ENCODE measurements at regions not wholly inside any gene's neighbourhood (a gene's known extent, or its start where the extent isn't known, plus 50 kb on each side); places are given as distances from the start of the nearest gene placed in this dataset.
A peak's percentile ranks its signal among the peaks of the same experiment; 100 is the strongest.

- DNase-seq (no peak), ATAC-seq (peak in 1 of 2 donors; percentile 33)
- Histone ChIP-seq H3K36me3 (no peaks in the 10 kb centered on the region), H3K9me3 (no peaks in the 10 kb centered on the region), H3K27me3 (ENCODE audit: low read depth) (no peaks in the 10 kb centered on the region), H3K4me1 (peaks cover 12% of the 10 kb centered on the region), H3K27ac (peak overlapping the region; percentile 9), H3K4me3 (no peak overlapping the region)
- TF ChIP-seq CTCF (IDR thresholded peaks at IDR 0.05), result no peak
- intact Hi-C loops (cut with DNase I), result no loop called here
These were observed 113.2 kb upstream of the ANKRD1 start for GRCh38 chr10:91034042-91034441.

- no peaks in the 10 kb centered on the region for H3K9me3 ChIP-seq
- ATAC-seq (peak; percentile 31 to 48), DNase-seq (peak; percentile 60)
- intact Hi-C loops (cut with DNase I), result no loop called here
- H3K36me3 ChIP-seq, result no peaks in the 10 kb centered on the region
- H3K4me3 ChIP-seq, result no peak overlapping the region
- no peak for TF ChIP-seq CTCF (IDR thresholded peaks at IDR 0.05)
- H3K4me1 ChIP-seq, result peaks cover 12% of the 10 kb centered on the region
- H3K27ac ChIP-seq, result peak overlapping the region; percentile 9
- no peaks in the 10 kb centered on the region for H3K27me3 ChIP-seq (ENCODE audit: low read depth)
These were observed 113.7 kb upstream of the ANKRD1 start for GRCh38 chr10:91034494-91035159.

GRCh38 chr10:91035650-91036292, 114.9 kb upstream of the ANKRD1 start:
- Histone ChIP-seq H3K4me1 (peaks cover 12% of the 10 kb centered on the region), H3K36me3 (no peaks in the 10 kb centered on the region), H3K27ac (no peak overlapping the region), H3K4me3 (no peak overlapping the region), H3K9me3 (no peaks in the 10 kb centered on the region), H3K27me3 (ENCODE audit: low read depth) (no peaks in the 10 kb centered on the region)
- no peak for TF ChIP-seq CTCF (IDR thresholded peaks at IDR 0.05)
- DNase-seq (no peak), ATAC-seq (no peak)
- intact Hi-C loops (cut with DNase I), result no loop called here

- no peaks in the 10 kb centered on the region for H3K9me3 ChIP-seq
- H3K27me3 ChIP-seq (ENCODE audit: low read depth), result no peaks in the 10 kb centered on the region
- H3K36me3 ChIP-seq, result no peaks in the 10 kb centered on the region
- no peak overlapping the region for H3K27ac ChIP-seq
- ATAC-seq, result no peak
- intact Hi-C loops (cut with DNase I), result no loop called here
- no peak overlapping the region for H3K4me3 ChIP-seq
- no peak for DNase-seq
- no peak for TF ChIP-seq CTCF (IDR thresholded peaks at IDR 0.05)
- peaks cover 12% of the 10 kb centered on the region for H3K4me1 ChIP-seq
These were observed 116.0 kb upstream of the ANKRD1 start for GRCh38 chr10:91036807-91037411.

GRCh38 chr10:91038971-91039370, 118.1 kb upstream of the ANKRD1 start:
- Histone ChIP-seq H3K9me3 (no peaks in the 10 kb centered on the region), H3K27me3 (ENCODE audit: low read depth) (no peaks in the 10 kb centered on the region), H3K4me3 (no peak overlapping the region), H3K4me1 (peaks cover 8% of the 10 kb centered on the region), H3K36me3 (no peaks in the 10 kb centered on the region), H3K27ac (no peak overlapping the region)
- intact Hi-C loops (cut with DNase I), result no loop called here
- TF ChIP-seq CTCF (IDR thresholded peaks at IDR 0.05), result no peak
- no peak for DNase-seq
- no peak for ATAC-seq

Measured in lower lobe of right lung (tissue), 2 donors.